Keratinocyte (primary cell): ENCODE measurements at regions not wholly inside any gene's neighbourhood (a gene's known extent, or its start where the extent isn't known, plus 50 kb on each side); places are given as distances from the start of the nearest gene placed in this dataset.

ENCODE experiments used
- DNase-seq: peaks from one replicate; pipeline ENCODE4 v3.0.0-alpha.2; 2011; ENCODE audit warnings: low read depth, missing footprints, low spot score
- FAIRE-seq: peaks from 2 replicates; lab custom pipeline; 2011; peaks lifted over from hg19 to GRCh38; lab: Jason Lieb, UNC
- H2AFZ ChIP-seq: 2 replicates; pipeline ENCODE4 v1.6.0; 2012; ENCODE audit warnings: low read length, control low read depth, inconsistent platforms; ENCODE audit not compliant: control insufficient read depth
- H3K27ac ChIP-seq: 2 replicates; pipeline ENCODE4 v1.5.1; 2011; ENCODE audit warnings: low read length; ENCODE audit not compliant: control insufficient read depth, insufficient read depth
- H3K27me3 ChIP-seq: 3 replicates; pipeline ENCODE4 v1.6.0; 2011; ENCODE audit warnings: low read length; ENCODE audit not compliant: control insufficient read depth, insufficient read depth; ENCODE audit errors: extremely low read depth
- H3K36me3 ChIP-seq, 2 experiments: 2 replicates in 1 of 2; 3 replicates in 1 of 2; pipeline ENCODE4 v1.5.1; 2011; ENCODE audit warnings: low read length in 2 of 2, mild to moderate bottlenecking in 1 of 2; ENCODE audit not compliant: control insufficient read depth in 2 of 2, insufficient read depth in 2 of 2; ENCODE audit errors: extremely low read depth in 1 of 2
- H3K4me1 ChIP-seq: 3 replicates; pipeline ENCODE4 v1.5.1; 2011; ENCODE audit warnings: low read length; ENCODE audit not compliant: control insufficient read depth, insufficient read depth; ENCODE audit errors: extremely low read depth
- H3K4me2 ChIP-seq: 3 replicates; pipeline ENCODE4 v1.6.0; 2011; ENCODE audit warnings: low read depth, low read length; ENCODE audit not compliant: control insufficient read depth, insufficient read depth; ENCODE audit errors: extremely low read depth
- H3K4me3 ChIP-seq, 3 experiments: fragments of 200-600 bp in 1 of 3; sonication (generic) in 1 of 3; 2 replicates in 2 of 3; 3 replicates in 1 of 3; pipeline ENCODE4 v1.5.1; 2011 to 2016; ENCODE audit warnings: low read length in 3 of 3, mild to moderate bottlenecking in 3 of 3, control low read depth in 2 of 3, inconsistent platforms in 1 of 3, low read depth in 1 of 3, mixed read lengths in 1 of 3, mixed run types in 1 of 3, moderate library complexity in 1 of 3; ENCODE audit not compliant: control insufficient read depth in 2 of 3, insufficient read depth in 2 of 3; ENCODE audit errors: extremely low read depth in 1 of 3
- H3K79me2 ChIP-seq: 2 replicates; pipeline ENCODE4 v1.6.0; 2012; ENCODE audit warnings: low read length; ENCODE audit not compliant: control insufficient read depth, insufficient read depth
- H3K9ac ChIP-seq: 3 replicates; pipeline ENCODE4 v1.6.0; 2011; ENCODE audit warnings: low read length; ENCODE audit not compliant: control insufficient read depth, insufficient read depth; ENCODE audit errors: extremely low read depth
- H3K9me1 ChIP-seq: 3 replicates; pipeline ENCODE4 v1.6.0; 2011; ENCODE audit warnings: low read length; ENCODE audit not compliant: control insufficient read depth, insufficient read depth; ENCODE audit errors: extremely low read depth
- H3K9me3 ChIP-seq: 2 replicates; pipeline ENCODE4 v1.5.1; 2012; ENCODE audit warnings: low read depth, low read length; ENCODE audit not compliant: control insufficient read depth
- H4K20me1 ChIP-seq: 3 replicates; pipeline ENCODE4 v1.6.0; 2011; ENCODE audit warnings: low read length; ENCODE audit not compliant: control insufficient read depth, insufficient read depth; ENCODE audit errors: extremely low read depth
- CTCF ChIP-seq, 3 experiments: IDR thresholded peaks in 1 of 3; conservative IDR thresholded peaks in 1 of 3; optimal IDR thresholded peaks in 1 of 3; 2 replicates in 2 of 3; 3 replicates in 1 of 3; pipeline versions ENCODE3 to v1.5.1; 2011; ENCODE audit warnings: low read length in 3 of 3, mild to moderate bottlenecking in 3 of 3, moderate library complexity in 2 of 3, control low read depth in 1 of 3, inconsistent platforms in 1 of 3; ENCODE audit not compliant: insufficient read depth in 2 of 3; ENCODE audit errors: extremely low read depth in 1 of 3
- EZH2 ChIP-seq: IDR thresholded peaks from one replicate; pipeline ENCODE4 v1.6.1; 2012; ENCODE audit warnings: inconsistent platforms, mild to moderate bottlenecking, low read length, moderate library complexity
- dilution Hi-C: fragments of 300-500 bp; cut with MboI; formaldehyde crosslinking; loops from one replicate; pipeline ENCODE4 v1.7.0; 2020; ENCODE audit warnings: low sequenced_read_pairs; ENCODE audit not compliant: extremely low pct_ligation_motif_present

- Histone ChIP-seq H4K20me1 (no peaks in the 10 kb centered on the region), H3K79me2 (no peaks in the 10 kb centered on the region), H3K27ac (no peak overlapping the region), H3K4me2 (no peak overlapping the region), H3K9me3 (no peaks in the 10 kb centered on the region), H3K36me3 (no peaks in the 10 kb centered on the region), H3K4me3 (no peak overlapping the region), H3K27me3 (no peaks in the 10 kb centered on the region), H3K9ac (no peak overlapping the region), H3K9me1 (no peaks in the 10 kb centered on the region), H3K4me1 (no peaks in the 10 kb centered on the region), H2AFZ (no peak overlapping the region)
- FAIRE-seq (no peak), DNase-seq (no peak)
- TF ChIP-seq CTCF (optimal IDR thresholded peaks at IDR 0.05 in 1 of 3, IDR thresholded peaks at IDR 0.05 in 1 of 3, conservative IDR thresholded peaks at IDR 0.05 in 1 of 3; ENCODE audit: extremely low read depth in 1 of 3, insufficient read depth in 2 of 3, low read length in 3 of 3): no peak
- no peak for TF ChIP-seq EZH2
- dilution Hi-C loops: no loop called here
Observed at GRCh38 chr3:163943664-163944063, 1134.6 kb downstream of the SI start.

- Histone ChIP-seq H3K4me2 (no peak overlapping the region), H3K27ac (no peak overlapping the region), H3K36me3 (no peaks in the 10 kb centered on the region), H4K20me1 (no peaks in the 10 kb centered on the region), H3K4me1 (no peaks in the 10 kb centered on the region), H3K9me3 (no peaks in the 10 kb centered on the region), H3K4me3 (no peak overlapping the region), H3K9me1 (no peaks in the 10 kb centered on the region), H3K9ac (no peak overlapping the region), H3K27me3 (no peaks in the 10 kb centered on the region), H2AFZ (no peak overlapping the region), H3K79me2 (no peaks in the 10 kb centered on the region)
- FAIRE-seq (no peak), DNase-seq (no peak)
- TF ChIP-seq EZH2 (no peak), CTCF (optimal IDR thresholded peaks at IDR 0.05 in 1 of 3, IDR thresholded peaks at IDR 0.05 in 1 of 3, conservative IDR thresholded peaks at IDR 0.05 in 1 of 3; ENCODE audit: extremely low read depth in 1 of 3, insufficient read depth in 2 of 3, low read length in 3 of 3) (no peak)
- dilution Hi-C loops: no loop called here
Observed at GRCh38 chr3:163939926-163940325, 1138.4 kb downstream of the SI start.
